ENCODE measurements at regions not wholly inside any gene's neighbourhood (a gene's known extent, or its start where the extent isn't known, plus 50 kb on each side); places are given as distances from the start of the nearest gene placed in this dataset.
"Not testable (repeated sequence)": the region's sequence is repeated elsewhere in the genome, so short reads cannot be mapped to it uniquely, and the experiment has no call there.

DNA sequence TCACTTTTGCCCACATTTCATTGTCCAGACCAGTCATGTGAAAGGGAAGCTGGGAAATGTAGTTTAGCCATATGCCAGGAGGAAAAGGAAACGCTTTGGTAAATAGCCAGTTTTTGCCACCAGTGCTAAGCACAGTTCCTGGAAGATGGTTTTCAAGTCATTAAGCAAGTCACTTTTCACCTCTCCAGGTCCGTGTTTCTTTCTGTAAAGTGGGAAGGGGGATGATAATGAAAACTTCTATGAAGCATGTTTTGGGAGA is 96.6 kb upstream of the TPTE start:
- TF ChIP-seq SPI1 (IDR thresholded peaks at IDR 0.05; ENCODE audit: borderline replicate concordance, low read depth, low read length); ESRRA (IDR thresholded peaks at IDR 0.05; ENCODE audit: borderline replicate concordance, low read depth); MCM5 (IDR thresholded peaks at IDR 0.05; ENCODE audit: low read depth); RFX5 (IDR thresholded peaks at IDR 0.05; ENCODE audit: low read depth, low read length); FOXP1 (CRISPR knock-in tag; IDR thresholded peaks at IDR 0.05); REST (IDR thresholded peaks at IDR 0.05; ENCODE audit: borderline replicate concordance); REST (CRISPR knock-in tag; IDR thresholded peaks at IDR 0.05; ENCODE audit: low read depth); THRB (CRISPR knock-in tag; conservative IDR thresholded peaks at IDR 0.05); SIN3A (IDR thresholded peaks at IDR 0.05; ENCODE audit: borderline replicate concordance in 2 of 2, control insufficient read depth in 1 of 2, low read depth in 2 of 2, low read length in 2 of 2): not testable (repeated sequence)
- TF ChIP-seq, protein P1, sequence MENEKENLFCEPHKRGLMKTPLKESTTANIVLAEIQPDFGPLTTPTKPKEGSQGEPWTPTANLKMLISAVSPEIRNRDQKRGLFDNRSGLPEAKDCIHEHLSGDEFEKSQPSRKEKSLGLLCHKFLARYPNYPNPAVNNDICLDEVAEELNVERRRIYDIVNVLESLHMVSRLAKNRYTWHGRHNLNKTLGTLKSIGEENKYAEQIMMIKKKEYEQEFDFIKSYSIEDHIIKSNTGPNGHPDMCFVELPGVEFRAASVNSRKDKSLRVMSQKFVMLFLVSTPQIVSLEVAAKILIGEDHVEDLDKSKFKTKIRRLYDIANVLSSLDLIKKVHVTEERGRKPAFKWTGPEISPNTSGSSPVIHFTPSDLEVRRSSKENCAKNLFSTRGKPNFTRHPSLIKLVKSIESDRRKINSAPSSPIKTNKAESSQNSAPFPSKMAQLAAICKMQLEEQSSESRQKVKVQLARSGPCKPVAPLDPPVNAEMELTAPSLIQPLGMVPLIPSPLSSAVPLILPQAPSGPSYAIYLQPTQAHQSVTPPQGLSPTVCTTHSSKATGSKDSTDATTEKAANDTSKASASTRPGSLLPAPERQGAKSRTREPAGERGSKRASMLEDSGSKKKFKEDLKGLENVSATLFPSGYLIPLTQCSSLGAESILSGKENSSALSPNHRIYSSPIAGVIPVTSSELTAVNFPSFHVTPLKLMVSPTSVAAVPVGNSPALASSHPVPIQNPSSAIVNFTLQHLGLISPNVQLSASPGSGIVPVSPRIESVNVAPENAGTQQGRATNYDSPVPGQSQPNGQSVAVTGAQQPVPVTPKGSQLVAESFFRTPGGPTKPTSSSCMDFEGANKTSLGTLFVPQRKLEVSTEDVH (IDR thresholded peaks at IDR 0.05; ENCODE audit: low read depth, partially characterized antibody): not testable (repeated sequence)
